Fibroblast of gingiva (primary cell): ENCODE measurements at regions not wholly inside any gene's neighbourhood (a gene's known extent, or its start where the extent isn't known, plus 50 kb on each side); places are given as distances from the start of the nearest gene placed in this dataset.

Experiments used
- DNase-seq: peaks from one replicate; pipeline ENCODE4 v3.0.0-alpha.2; 2011; ENCODE audit warnings: low read depth

DNA sequence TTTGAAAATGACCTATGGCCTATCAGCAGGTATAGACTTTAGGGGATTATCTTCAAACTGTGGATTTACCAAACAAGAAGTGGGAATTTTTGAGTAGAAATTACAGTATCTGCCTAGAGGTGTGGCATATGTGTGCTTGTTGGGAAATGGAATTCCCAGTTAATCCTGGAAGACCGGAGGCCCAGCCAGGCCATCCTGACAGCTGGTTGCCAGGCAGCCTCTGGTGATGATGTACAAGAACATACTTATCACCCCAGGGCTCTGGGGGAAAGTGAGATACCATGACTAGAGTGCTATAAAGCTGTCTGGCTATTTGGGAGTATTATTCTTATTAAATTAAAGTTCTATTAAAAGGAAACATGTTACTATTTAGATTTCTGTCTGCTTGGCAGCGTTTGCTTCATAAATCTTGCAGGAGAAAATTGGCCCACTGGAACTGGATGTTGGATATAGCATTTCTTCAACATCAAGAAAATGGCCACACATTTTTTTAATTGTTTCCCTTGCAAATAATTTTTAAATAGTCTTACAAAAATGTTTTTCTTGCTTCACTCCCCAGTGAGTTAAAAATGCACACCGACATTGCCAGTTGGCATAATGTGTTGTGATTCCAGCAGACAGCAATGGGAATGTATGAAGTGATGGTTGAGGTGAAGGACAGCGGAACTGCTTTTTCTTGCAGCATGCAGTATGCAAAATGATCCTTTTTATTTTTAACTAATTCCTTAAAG is 187.8 kb downstream of the MYLK4 start:
- no peak for DNase-seq

DNA sequence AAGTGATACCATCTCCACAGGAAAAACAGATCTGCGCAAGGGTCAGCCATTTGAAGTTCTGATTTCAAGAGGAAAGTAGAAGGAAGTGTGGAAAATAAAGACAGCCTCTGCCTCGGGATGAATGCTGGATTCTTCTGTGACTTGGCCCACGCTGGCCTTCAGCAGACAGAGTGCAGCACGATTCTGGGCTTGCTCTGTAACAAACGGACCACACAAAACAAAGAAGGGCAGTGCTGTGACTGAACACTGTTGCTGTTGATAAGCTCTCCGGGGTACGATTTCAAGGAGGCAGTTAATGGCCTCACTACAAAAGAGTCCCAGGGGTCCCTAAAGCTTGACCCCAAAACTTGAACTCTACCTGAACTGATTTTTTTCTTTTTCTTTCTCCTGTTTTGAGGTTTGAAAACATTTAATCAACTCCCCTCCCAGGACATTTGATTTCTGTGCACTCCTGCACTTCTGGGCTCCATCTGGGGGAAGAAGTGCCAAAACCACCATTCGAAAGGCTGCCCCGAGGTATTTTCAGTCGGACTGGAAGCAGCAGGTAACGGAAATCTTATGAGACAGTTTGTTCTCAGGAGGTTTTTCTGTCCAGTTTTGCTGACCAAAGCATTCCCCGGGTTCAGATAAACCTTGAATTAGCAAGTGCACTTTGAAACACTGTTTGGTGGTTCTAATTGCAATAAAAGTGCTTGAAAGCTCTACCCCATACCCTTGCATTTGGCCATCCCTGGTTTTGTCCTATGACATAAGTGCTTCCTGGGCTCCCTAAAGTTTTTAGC is 189.6 kb downstream of the MYLK4 start:
- DNase-seq = no peak

DNA sequence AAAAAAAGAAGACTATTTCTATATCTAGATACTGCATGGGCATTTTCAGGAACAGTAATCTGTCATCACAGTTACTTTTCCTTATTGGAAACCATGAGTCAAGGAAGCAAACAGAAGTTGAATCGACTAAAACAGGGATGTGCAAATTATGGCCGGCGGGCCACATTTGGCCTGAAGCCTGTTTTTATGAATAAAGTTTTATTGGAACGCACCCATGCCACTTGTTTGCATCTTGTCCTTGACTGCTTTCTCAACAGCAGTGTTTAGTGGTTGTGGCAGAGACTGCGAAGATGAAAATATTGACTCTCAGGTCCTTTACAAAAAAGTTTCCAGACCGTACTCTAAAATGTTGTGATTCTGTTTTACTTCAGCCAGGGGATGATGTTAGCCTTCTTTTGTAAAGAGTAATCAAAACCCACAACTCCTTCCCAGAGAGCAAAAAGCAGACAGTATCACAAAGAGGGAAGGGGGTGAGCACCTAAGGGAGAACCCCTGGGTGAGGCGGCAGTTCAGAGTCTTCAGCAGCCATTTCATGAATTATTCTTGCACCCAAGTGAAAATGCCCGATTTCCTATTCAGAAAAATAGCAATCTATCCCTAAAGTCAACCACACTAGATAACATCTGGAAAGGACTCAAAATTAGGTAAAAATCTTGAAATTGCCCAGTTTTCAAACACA is 190.4 kb downstream of the MYLK4 start:
- DNase-seq = no peak

DNA sequence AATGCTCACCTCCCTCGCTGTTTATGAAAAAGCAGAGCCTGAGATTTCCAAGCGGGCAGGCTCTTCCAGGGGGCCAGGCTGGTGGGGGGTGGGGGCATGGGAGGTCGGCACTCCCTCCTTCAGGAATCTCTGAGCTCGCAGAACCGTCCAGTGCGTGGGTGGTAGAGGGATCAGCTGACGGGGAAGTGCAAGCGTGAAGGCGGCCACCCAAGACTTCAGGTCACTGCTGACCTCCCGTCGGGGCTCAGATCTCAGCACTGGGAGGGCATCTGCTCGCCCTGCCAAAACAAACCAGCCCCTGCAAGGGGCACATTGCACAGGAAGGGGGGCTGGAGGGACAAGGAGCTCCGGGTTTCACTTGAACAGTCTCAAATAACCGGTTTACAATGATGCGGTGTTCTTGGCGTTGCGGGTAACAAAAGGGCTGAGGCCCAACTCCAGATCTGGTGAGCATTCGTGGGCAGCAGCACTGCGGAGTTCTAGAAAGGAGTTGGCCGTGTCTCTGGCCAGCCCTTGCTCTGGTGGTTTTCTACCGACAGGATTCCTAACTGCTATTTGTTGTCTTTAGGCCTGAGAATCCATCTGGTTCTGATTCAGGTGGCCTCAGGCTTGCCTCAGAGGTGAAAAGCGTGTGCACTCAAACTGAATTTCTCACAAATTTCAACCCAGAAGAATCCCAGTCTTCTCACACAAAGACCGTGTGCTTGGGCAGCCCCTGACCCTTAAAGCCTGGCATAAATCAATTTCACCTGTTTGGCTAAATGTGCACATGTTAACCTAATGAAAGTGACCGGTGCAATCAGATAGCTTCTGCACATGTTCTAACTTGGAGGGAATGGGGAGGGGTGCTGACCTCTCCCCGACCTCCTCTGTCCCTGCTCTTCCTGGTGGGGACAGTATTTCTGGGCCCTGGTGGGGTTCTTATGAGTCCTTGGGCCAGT is 191.6 kb downstream of the MYLK4 start:
- no peak for DNase-seq

DNA sequence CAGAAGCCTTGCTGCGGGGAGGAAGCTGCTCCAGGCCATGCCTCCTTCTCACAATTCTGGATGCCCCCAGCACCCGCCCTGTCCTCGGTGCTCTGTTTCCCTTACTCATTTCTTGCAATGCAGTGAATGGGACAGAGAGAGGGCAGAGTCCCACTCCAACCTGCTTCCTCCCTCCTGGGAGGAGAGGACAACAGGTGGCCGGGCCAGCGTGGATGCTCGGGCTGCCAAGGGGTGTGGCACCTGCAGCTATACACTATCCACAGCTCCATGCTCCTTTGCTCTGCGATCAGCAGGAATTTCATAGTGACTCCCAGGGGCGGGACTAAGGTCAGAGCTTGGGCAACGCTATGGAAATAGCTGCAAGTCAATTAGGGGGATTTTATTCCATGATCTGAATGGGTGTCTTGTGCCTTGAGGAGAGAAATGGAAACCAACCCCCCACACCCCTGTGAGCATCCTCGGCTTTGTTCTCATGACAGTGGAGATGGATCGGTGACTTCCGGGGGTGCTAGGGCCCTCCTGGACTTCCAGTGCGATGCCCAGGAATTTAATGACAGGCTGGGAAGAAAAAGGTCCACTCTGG is 192.5 kb downstream of the MYLK4 start:
- DNase-seq = no peak

DNA sequence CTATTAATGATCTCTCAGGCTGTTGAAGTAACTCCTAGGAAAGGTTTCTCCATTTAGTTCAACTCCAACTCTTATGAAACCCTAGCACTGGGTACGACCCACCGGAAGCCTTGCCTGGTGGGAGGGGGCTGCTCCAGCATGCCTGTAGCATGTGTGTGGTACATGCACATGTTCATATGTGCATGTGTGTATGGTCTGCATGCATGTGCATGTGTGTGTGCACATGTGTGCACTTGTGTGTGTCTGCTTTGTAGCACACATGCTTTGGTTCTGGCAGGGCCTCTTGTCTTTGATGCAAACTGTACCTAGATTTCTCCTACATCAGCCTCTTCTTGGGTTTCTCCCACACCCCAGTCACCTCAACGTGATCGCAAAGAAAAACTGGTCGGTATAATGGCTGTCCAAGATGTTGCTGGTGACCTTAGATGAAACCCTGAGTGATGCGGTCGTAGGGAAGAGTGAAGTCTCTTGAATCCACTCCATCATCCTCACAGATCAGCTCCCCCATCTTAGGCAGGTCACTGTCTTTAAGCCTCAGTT is 193.5 kb downstream of the MYLK4 start:
- no peak for DNase-seq

DNA sequence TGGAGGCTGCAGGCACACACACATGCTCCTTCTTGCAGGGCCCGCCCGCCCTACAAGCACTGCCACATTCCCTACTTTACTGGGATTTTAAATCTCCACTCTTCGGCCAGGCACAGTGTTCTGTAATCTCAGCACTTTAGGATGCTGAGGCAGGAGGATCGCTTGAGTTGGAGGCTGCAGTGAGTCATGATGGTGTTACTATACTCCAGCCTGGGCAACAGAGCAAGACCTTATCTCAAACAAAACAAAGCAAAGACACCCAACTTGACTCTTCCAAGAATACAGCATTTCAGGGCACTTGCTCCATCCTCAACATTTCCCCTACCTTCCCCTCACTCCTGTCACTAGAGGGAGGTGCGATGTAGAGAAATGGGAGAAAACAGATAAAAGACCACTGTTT is 194.0 kb downstream of the MYLK4 start:
- DNase-seq = no peak

DNA sequence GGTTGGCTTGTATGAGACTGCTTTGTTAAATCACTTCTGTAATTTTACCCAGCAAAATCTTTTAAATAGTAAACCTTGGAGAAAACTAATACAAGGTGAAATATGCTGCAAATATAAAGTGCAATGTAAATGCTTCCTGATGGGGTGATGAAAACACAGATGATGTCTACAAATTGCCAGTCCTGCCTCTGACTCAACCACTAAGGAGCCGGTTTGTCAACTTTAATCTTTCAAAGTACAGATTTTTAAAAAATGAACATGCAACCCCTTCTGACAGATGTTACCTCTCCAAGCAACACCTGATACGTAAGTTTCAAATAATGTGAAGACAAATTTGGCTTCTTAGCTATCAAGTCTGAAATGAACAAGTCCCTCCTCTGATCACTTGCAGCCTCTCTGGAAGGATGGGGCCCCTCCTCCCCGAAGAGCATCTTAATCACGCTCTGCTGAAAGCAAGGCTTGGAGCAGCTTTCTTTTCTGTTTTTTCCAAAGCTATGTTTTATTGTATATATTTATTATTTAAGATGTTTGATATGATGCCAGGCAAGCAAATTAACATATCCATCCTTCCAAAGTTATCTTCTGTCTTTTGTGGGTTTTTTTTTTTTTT is 196.0 kb downstream of the MYLK4 start:
- DNase-seq = no peak

DNA sequence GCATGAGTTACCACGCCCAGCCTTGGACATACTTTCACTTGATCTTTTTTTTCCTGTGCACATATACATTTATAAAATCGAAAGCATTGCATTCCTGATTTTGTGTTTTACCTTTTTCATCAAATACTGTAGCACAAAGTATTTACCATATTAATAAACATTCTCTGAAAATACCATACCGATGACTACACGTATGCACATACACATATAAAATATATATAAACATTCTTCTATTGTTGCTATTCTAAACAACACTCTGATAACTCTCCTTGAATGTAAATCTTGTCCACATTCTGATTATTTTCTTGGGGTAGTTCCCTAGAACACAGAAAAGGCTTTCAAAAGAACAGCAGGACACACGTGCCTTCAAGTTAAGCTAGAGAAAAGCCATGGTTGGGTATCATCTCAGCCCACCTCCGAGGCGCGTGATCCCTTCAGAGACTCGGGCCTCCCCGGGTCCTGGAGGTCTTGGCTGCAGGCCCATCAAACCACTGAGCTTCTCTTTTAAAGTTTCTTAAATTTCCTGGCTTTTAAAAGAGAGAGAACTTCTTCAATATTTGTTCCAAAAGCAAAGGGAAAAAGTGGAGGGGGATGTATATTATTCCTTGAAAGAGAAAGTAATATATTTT is 198.1 kb downstream of the MYLK4 start:
- no peak for DNase-seq

DNA sequence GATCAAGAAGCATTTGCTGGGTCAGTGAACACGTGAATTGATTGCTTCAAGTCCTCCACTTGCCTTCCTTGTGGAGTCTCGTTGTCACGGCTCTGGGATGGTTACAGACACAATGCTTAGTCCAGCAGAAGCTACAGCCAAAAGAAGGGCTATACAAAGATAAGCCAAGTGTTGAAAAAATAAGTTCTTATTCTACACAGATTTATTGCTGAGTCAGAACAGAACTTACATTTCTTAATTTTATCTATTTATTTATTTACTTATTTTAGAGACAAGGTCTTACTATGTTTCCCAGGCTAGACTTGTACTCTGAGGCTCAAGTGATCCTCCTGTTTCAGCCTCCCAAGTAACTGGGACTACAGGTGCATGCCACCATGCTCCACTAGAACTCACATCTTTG is 199.0 kb downstream of the MYLK4 start:
- no peak for DNase-seq

DNA sequence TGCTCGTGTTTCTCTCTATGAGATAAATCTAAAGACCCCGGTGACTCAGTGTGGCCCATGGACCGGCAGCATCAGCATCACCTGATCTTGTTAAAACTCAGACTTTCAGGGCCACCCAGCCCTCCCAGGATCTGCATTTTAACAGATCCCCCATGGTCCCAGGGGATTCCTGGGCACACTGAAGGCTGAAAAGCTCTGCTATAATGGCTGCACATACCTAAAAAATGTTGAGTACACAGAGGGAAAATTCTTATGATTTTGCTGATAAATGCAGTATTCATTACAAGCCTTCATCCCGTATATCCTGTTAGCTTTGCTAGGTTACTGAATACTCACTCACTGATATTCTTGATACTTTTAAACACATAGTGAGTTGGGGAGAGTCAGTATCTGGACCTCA is 200.5 kb downstream of the MYLK4 start:
- no peak for DNase-seq

DNA sequence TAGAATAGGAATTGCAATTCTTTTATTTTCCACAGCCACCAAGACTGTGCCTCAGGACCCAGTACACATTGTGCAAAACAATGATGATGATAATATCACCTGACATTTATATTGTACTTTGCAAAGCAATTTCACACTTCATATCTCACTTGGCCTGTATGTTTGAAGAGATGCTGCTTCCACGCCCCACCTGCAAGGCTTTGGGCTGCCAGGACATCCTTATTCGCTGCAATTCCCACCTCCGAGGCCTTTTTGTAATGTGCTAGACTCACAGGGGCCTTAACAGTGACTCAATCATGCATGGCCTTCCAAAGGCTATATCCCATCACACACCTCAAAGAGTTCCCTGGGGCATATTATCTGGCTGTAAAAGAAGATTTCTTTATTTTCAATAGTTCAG is 200.9 kb downstream of the MYLK4 start:
- no peak for DNase-seq

DNA sequence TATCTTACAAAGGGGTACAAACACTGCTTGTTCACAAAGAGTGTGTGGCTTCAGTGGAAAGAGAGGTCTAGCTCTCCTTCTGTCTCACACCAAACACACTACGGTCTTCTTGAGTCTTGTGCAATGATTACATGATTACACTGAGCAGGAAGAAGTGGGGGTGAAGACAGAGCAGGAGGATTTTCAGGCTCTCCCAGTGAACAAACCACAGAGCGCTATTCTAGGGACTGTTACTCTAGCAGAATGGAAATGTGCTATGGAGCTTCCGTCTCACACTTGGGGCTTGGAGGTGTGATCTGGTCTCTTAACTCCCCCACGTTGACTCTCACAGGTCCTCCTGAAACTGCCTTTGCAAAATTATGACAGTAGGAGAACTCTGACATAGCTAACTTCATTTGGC is 203.4 kb downstream of the MYLK4 start:
- no peak for DNase-seq

DNA sequence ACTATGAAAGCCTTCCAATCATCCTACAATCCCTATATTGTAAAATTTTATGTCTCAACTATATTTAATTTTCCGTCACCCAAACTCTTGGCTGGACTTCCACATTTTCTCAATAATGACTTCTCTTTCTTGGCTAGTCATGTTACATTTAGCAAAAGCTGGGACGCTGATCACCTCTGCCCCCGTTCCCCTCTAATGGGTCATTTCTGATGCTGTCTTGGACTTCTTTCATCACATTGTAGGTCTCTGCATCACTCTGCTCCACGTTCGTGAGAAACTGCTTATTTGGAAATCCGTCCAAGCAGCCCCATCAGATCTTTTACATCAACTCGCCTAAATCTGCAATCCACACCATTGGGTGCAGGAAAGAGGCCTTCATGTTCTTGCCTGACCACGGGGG is 203.8 kb downstream of the MYLK4 start:
- no peak for DNase-seq

DNA sequence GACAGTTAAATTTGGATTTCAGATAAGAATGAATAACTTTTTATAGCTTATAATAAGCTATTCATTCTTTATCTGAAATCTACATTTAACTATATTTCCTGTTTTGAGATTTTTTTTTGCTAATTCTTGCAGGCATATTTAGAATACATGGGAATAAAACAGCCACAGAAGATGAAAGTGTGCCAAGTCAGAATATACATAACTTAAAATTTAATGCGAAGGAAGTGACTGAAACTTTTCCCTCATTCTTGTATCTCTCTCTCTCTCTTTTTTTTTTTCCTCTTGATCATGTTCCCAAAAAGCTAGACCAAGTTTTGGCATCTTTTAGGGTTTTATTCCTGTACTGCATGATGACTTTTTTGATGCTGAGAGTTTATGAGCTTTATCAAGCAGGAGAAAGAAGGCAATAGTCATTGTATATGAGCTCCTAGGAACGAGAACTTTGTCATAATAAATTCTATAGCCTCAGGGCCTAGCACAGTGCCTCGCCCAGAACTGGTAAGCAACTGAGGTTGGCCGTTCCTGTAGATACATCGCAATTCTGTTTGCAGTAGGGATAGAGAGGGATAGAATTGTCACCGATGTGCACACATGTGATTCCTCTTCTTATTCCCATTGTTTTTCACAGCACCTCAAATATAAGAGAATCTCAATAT is 205.2 kb downstream of the MYLK4 start:
- DNase-seq = no peak

DNA sequence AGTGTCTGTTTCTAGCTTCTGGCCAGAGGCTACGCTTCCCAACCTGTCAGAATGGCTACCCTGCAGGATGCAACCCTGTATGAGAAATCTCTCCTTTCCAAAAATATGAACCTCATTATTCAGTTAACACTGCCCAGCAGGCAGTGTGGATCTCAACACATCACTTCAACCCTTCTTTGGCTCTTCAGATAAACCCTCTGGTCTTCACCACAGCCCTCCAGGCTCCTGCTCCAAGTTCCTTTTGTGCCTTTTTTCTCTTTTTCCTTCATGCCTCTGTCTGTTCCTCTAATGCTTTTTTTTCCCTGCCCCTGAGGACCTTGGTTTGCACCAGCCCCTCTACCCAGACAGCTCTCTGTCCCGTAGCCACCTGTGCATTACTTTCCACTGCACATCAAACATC is 207.4 kb downstream of the MYLK4 start:
- no peak for DNase-seq

DNA sequence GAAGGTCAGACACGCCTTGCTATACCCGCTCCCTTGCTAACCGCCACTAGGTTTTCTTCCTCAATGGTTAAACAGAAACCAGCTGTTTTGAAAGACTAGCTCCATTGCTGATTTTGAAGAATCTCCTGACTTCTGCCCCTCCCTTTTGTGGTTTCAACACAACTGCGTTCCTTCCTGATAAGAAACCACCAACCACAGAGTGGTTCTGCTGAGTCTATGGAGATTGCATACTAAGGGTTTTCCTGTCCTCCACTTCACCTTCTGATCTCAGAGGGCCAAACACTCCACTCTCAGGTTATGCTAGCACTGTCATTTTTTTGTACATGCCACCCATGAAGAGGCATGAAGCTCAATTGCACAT is 207.9 kb downstream of the MYLK4 start:
- no peak for DNase-seq

DNA sequence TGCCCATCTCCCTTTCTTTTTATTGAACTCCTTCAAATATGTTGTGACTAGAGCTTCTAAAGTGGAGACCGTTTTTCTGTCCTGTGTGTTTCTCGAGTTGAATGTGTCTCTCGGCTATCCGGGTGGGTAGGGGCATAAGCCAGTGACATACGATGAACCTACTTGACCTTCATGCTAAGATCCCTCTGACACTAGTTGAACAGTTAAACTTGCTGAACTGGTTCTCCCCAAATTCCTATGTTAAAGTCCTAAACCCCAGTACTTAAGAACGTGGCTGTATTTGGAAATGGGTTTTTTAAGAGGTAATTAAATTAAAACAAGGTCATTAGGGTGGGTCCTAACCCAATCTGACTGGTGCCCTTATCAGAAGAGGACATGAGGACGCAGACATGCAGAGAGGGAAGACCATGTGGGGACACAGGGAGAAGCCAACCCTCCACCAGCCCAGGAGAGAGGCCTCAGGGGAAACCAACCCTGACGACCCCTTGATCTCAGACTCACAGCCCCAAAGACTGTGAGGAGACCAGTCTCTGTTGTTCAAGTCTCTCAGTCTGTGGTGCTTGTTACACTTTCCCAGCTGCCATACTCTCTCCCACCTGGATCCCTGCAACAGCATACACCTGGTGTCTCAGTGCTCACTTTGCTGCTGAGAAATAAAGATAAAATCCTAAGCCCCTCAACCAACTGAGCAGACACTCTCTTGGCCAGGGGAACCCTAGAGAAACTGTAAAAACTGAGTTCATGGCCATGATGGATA is 208.4 kb downstream of the MYLK4 start:
- DNase-seq = no peak

DNA sequence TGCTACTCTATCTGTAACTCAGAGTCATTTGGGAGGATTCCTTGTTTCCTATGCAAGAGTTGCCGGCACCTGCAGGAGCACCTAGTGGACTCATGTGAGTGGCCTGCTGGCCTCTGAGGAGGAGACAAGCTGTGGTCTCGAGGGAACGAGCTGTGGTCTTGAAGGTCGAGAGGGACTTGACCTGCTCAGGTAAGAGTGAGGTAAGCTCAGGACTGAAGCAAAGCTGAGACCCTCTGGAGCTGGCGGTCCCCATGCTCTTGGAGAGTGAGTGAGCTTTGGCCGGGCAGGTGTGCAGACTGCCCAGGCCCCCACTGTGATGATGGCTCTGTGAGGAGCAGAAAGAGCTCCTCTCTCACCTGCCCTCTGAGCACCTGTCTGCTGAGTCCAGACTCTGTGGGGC is 214.3 kb downstream of the MYLK4 start:
- DNase-seq = no peak
